C4-2B (cell line): ENCODE measurements at regions not wholly inside any gene's neighbourhood (a gene's known extent, or its start where the extent isn't known, plus 50 kb on each side); places are given as distances from the start of the nearest gene placed in this dataset.

ENCODE experiments used
- CTCF ChIP-seq: fragments of 450-650 bp; conservative IDR thresholded peaks from 2 replicates; pipeline ENCODE4 v1.5.1; 2017; ENCODE audit warnings: mild to moderate bottlenecking
- ZFX ChIP-seq: fragments of 450-650 bp; IDR thresholded peaks from 2 replicates; pipeline ENCODE4 v1.6.1; 2017

GRCh38 chr9:115980502-115980901 is 173.1 kb upstream of the PAPPA start:
- no peak for TF ChIP-seq ZFX
- no peak for TF ChIP-seq CTCF
